Left lung (tissue), 4 donors: ENCODE measurements at regions not wholly inside any gene's neighbourhood (a gene's known extent, or its start where the extent isn't known, plus 50 kb on each side); places are given as distances from the start of the nearest gene placed in this dataset.

Experiments
- ATAC-seq: fragments of 200-7000 bp; cut with Tn5 transposase; one replicate; pipeline ENCODE4 v1.9.1; 2020; ENCODE audit warnings: moderate library complexity
- DNase-seq, 4 donors: peaks; one replicate each; pipeline ENCODE4 v3.0.0-alpha.2; 2013 to 2020
- H3K27ac ChIP-seq, 2 donors: fragments of 200-600 bp; sonication (generic) in 1 of 2; one replicate each; pipeline versions ENCODE4 v1.5.0 to v1.8.0; 2020 to 2021
- H3K27me3 ChIP-seq, 2 donors: fragments of 200-600 bp; sonication (generic) in 1 of 2; one replicate each; pipeline versions ENCODE4 v1.5.0 to v1.8.0; 2020 to 2021
- H3K36me3 ChIP-seq, 2 donors: fragments of 200-600 bp; sonication (generic) in 1 of 2; one replicate each; pipeline versions ENCODE4 v1.5.0 to v1.8.0; 2020 to 2021
- H3K4me1 ChIP-seq, 2 donors: fragments of 200-600 bp; one replicate each; pipeline ENCODE4 v1.8.0; 2021
- H3K4me3 ChIP-seq, 2 donors: fragments of 200-600 bp; sonication (generic) in 1 of 2; one replicate each; pipeline versions ENCODE4 v1.5.0 to v1.8.0; 2020 to 2021; ENCODE audit warnings: mild to moderate bottlenecking in 1 of 2
- H3K9me3 ChIP-seq, 2 donors: fragments of 200-600 bp; sonication (generic) in 1 of 2; one replicate each; pipeline versions ENCODE4 v1.5.0 to v1.8.0; 2020 to 2021
- CTCF ChIP-seq, 2 donors: fragments of 200-600 bp; sonication (generic) in 1 of 2; IDR thresholded peaks; one replicate each; pipeline versions ENCODE4 v1.5.0 to v1.8.0; 2021; ENCODE audit warnings: antibody characterized with exemption in 2 of 2
- intact Hi-C, 2 donors: fragments of 100-400 bp; cut with DNase I; formaldehyde crosslinking; loops; one replicate each; pipeline versions ENCODE4 v1.11.2 to v1.14.2; 2022
- donor health status: DM: no; HTN: yes; CAD: no.
- donor health status: DM: no; HTN: no; CAD: no.

- Histone ChIP-seq H3K27ac (no peak overlapping the region), H3K36me3 (no peaks in the 10 kb centered on the region), H3K4me3 (no peak overlapping the region), H3K9me3 (peaks cover 0 to 4% of the 10 kb centered on the region in 2 donors), H3K27me3 (no peaks in the 10 kb centered on the region), H3K4me1 (no peaks in the 10 kb centered on the region)
- peak in 1 of 4 donors; percentile 14 for DNase-seq
- intact Hi-C loops: no loop called here
- TF ChIP-seq CTCF (IDR thresholded peaks at IDR 0.05): no peak
- no peak for ATAC-seq
Measured at GRCh38 chr6:80618953-80619352, 512.5 kb downstream of the BCKDHB start.

GRCh38 chr6:80610846-80611245 lies 504.4 kb downstream of the BCKDHB start:
- intact Hi-C loops: no loop called here
- H3K4me3 ChIP-seq: no peak overlapping the region
- H3K4me1 ChIP-seq: peaks cover 0 to 6% of the 10 kb centered on the region in 2 donors
- DNase-seq: no peak
- H3K27ac ChIP-seq: no peak overlapping the region
- no peak for TF ChIP-seq CTCF (IDR thresholded peaks at IDR 0.05)
- H3K36me3 ChIP-seq: no peaks in the 10 kb centered on the region
- peak; percentile 36 for ATAC-seq
- H3K9me3 ChIP-seq: peaks cover 0 to 10% of the 10 kb centered on the region in 2 donors
- no peaks in the 10 kb centered on the region for H3K27me3 ChIP-seq

GRCh38 chr6:80608881-80609280 lies 502.4 kb downstream of the BCKDHB start:
- no peak overlapping the region for H3K4me3 ChIP-seq
- no peaks in the 10 kb centered on the region for H3K36me3 ChIP-seq
- intact Hi-C loops: no loop called here
- H3K4me1 ChIP-seq: peaks cover 0 to 6% of the 10 kb centered on the region in 2 donors
- H3K27me3 ChIP-seq: no peaks in the 10 kb centered on the region
- H3K9me3 ChIP-seq: peaks cover 0 to 7% of the 10 kb centered on the region in 2 donors
- DNase-seq: no peak
- no peak for ATAC-seq
- TF ChIP-seq CTCF (IDR thresholded peaks at IDR 0.05): no peak
- H3K27ac ChIP-seq: no peak overlapping the region

- ATAC-seq (peak; percentile 88), DNase-seq (peak in 2 of 4 donors; percentile 36 to 44)
- intact Hi-C loops: no loop called here
- Histone ChIP-seq H3K4me3 (no peak overlapping the region), H3K27ac (peak overlapping the region in 1 of 2 donors; percentile 55), H3K4me1 (peaks cover 0 to 6% of the 10 kb centered on the region in 2 donors), H3K9me3 (no peaks in the 10 kb centered on the region), H3K27me3 (no peaks in the 10 kb centered on the region), H3K36me3 (no peaks in the 10 kb centered on the region)
- no peak for TF ChIP-seq CTCF (IDR thresholded peaks at IDR 0.05)
Measured at GRCh38 chr6:80607811-80608391, 501.4 kb downstream of the BCKDHB start.

GRCh38 chr6:80605165-80605989 lies 498.9 kb downstream of the BCKDHB start:
- DNase-seq: peak in 2 of 4 donors; percentile 18 to 35

More at GRCh38 chr6:80605165-80605989, 498.9 kb downstream of the BCKDHB start:
- Histone ChIP-seq H3K4me1 (peaks cover 0 to 6% of the 10 kb centered on the region in 2 donors), H3K27me3 (no peaks in the 10 kb centered on the region), H3K36me3 (no peaks in the 10 kb centered on the region), H3K9me3 (no peaks in the 10 kb centered on the region), H3K4me3 (no peak overlapping the region), H3K27ac (no peak overlapping the region)
- TF ChIP-seq CTCF (IDR thresholded peaks at IDR 0.05): peak in 1 of 2 donors; percentile 47
- peak; percentile 72 for ATAC-seq
- intact Hi-C loops: no loop called here
